ENCODE measurements at regions not wholly inside any gene's neighbourhood (a gene's known extent, or its start where the extent isn't known, plus 50 kb on each side); places are given as distances from the start of the nearest gene placed in this dataset.

DNA sequence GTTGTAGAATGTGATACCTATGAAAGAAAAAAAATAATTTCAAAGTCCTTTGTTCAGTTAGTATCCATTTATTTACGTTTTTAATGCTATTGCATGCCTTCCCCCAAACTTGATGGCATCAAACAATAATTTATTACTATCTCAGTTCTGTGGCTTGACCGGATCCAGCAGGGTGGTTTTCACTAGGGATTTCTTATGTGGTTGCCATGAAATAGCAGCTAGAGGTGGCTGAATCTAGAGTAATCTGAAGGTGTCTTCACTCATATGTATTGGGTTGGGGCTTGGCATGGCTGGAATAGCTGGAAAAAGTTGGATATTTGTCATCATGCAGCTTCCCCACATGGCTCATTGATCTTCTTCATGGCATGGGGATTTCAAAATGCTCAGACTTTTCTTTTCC lies 619.3 kb upstream of the ZNF608 start:
- TF ChIP-seq, protein P1, sequence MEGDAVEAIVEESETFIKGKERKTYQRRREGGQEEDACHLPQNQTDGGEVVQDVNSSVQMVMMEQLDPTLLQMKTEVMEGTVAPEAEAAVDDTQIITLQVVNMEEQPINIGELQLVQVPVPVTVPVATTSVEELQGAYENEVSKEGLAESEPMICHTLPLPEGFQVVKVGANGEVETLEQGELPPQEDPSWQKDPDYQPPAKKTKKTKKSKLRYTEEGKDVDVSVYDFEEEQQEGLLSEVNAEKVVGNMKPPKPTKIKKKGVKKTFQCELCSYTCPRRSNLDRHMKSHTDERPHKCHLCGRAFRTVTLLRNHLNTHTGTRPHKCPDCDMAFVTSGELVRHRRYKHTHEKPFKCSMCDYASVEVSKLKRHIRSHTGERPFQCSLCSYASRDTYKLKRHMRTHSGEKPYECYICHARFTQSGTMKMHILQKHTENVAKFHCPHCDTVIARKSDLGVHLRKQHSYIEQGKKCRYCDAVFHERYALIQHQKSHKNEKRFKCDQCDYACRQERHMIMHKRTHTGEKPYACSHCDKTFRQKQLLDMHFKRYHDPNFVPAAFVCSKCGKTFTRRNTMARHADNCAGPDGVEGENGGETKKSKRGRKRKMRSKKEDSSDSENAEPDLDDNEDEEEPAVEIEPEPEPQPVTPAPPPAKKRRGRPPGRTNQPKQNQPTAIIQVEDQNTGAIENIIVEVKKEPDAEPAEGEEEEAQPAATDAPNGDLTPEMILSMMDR (IDR thresholded peaks at IDR 0.05; ENCODE audit: unreplicated experiment): no peak
- Mint-ChIP-seq H3K27ac (ENCODE audit: unreplicated experiment) (no peak overlapping the region), H3K36me3 (ENCODE audit: insufficient read depth, unreplicated experiment) (no peaks in the 10 kb centered on the region), H3K4me3 (ENCODE audit: low read depth, unreplicated experiment) (no peak overlapping the region), H3K27me3 (ENCODE audit: unreplicated experiment) (no peaks in the 10 kb centered on the region), H3K4me1 (ENCODE audit: low read depth, unreplicated experiment) (no peaks in the 10 kb centered on the region), H3K9me3 (ENCODE audit: low read depth, unreplicated experiment) (peaks cover 9% of the 10 kb centered on the region)
- DNase-seq: no peak
- CTCF ChIA-PET: no interaction called here
- intact Hi-C loops (cut with micrococcal nuclease; ENCODE audit: unreplicated experiment): no loop called here
- BruUV-seq (replicated peaks): no TSS peak

DNA sequence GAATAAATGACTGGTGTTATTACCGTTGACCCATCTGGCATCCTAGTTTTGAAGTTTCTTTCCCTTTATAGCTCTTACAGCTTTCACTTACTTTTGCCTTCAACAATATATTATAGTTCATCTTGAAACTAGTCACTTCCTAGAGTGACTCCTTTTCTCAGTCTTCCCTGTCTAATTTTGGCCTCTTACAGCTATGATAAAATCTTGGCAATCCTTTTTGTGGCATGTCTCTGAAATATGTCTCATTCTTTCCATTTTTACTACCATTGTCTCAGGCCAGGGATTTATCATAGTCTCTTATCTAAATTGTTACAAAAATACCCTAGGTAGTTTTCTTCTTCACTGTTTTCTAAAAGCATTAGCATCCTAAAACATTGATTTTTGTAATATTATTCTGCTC lies 621.3 kb upstream of the ZNF608 start:
- Mint-ChIP-seq H3K36me3 (ENCODE audit: insufficient read depth, unreplicated experiment) (no peaks in the 10 kb centered on the region), H3K27me3 (ENCODE audit: unreplicated experiment) (no peaks in the 10 kb centered on the region), H3K27ac (ENCODE audit: unreplicated experiment) (no peak overlapping the region), H3K4me3 (ENCODE audit: low read depth, unreplicated experiment) (no peak overlapping the region), H3K4me1 (ENCODE audit: low read depth, unreplicated experiment) (no peaks in the 10 kb centered on the region), H3K9me3 (ENCODE audit: low read depth, unreplicated experiment) (peaks cover 9% of the 10 kb centered on the region)
- TF ChIP-seq, protein P1 (IDR thresholded peaks at IDR 0.05; ENCODE audit: unreplicated experiment): no peak
- BruUV-seq (replicated peaks): no TSS peak
- DNase-seq: no peak
- CTCF ChIA-PET: interaction anchor here (0.9 kb wide), 1 partner anchor 27 kb away, joined by 3 read pairs; no protein-coding TSS in a partner anchor
- intact Hi-C loops (cut with micrococcal nuclease; ENCODE audit: unreplicated experiment): no loop called here

DNA sequence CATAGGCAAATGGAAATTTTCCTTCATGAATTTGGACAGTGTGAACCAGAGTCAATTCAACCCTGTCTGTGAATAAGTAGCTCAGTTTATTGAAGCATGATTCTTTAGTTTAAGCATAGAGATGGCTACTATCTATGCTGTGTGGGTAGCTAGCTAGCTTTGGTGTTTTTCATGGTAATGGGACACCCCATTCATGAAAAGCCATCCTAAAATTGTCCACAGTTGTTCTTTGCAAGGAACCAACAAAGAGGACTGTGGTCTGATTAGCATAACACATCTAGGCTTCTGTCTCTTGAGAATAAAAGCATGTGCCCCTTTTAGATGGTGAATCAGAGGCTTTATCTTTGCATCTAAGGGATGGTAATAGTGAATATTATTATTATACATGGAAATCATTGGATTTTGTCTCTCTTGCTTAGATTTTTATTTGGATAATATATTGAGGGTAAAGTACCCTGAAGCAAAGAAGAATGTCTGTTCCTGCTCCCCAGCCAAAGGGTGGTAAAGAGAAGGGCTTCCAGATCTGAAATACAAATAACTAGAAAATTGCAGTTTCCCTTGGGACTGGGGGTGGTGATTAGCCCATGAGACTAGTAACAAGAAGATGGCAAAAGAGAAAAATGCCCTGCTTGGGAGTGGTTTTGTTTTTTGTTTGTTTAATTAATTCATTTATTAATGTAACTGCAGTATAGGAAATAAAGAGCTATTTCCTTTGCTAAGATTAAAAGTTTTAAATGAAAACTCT lies 624.2 kb upstream of the ZNF608 start:
- Mint-ChIP-seq H3K4me3 (ENCODE audit: low read depth, unreplicated experiment) (no peak overlapping the region), H3K4me1 (ENCODE audit: low read depth, unreplicated experiment) (no peaks in the 10 kb centered on the region), H3K36me3 (ENCODE audit: insufficient read depth, unreplicated experiment) (no peaks in the 10 kb centered on the region), H3K27me3 (ENCODE audit: unreplicated experiment) (no peaks in the 10 kb centered on the region), H3K9me3 (ENCODE audit: low read depth, unreplicated experiment) (peaks cover 6% of the 10 kb centered on the region), H3K27ac (ENCODE audit: unreplicated experiment) (no peak overlapping the region)
- intact Hi-C loops (cut with micrococcal nuclease; ENCODE audit: unreplicated experiment): no loop called here
- CTCF ChIA-PET: interaction anchor here (0.6 kb wide), 1 partner anchor 720 kb away, joined by 3 read pairs; no protein-coding TSS in a partner anchor
- no peak for DNase-seq
- TF ChIP-seq, protein P1 (IDR thresholded peaks at IDR 0.05; ENCODE audit: unreplicated experiment): no peak
- BruUV-seq (replicated peaks): no TSS peak

DNA sequence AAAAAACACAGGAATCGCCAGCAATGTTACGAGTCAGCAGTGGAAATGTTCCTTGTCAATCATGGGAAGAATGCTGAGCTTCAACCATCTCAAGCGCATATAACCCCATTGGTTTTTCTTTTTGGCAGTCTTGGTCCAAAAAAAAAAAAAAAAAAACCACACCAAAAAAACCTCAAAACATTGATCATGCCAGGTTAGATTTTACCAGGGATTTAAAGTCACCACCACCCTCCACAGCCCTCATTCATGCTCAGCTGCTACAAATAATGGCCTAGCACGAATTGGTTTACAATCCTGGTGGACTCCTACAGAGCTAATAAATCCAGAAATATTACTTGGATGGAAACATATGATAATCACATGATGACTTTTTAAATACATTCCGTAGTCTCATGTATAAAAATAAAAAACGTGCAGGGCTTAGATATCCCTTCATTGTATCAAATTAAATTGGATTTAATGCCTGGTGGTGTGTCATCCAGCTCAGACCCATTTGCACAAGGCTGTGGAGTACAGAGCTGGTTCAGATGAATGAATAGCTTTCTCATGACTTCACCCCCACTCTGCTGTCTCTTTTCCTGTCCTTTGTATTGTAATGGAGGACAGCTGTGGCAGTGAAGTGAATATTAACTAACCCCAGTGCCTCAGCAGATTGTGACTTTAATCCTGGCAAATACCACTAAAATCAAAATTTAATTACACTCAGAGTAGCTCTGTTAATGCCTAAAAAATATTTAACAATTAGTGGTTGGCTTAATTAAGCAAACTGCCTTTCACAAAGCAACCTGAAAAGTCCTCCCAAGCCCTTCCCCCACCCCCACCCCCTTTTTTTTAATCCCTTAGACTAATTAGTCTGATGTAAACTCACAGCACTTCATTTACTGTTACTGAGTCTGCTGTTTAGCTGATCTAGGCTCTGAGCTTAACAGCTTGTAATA lies 626.5 kb upstream of the ZNF608 start:
- intact Hi-C loops (cut with micrococcal nuclease; ENCODE audit: unreplicated experiment): no loop called here
- no peaks in the 10 kb centered on the region for H3K9me3 Mint-ChIP-seq (ENCODE audit: low read depth, unreplicated experiment)
- no peaks in the 10 kb centered on the region for H3K36me3 Mint-ChIP-seq (ENCODE audit: insufficient read depth, unreplicated experiment)
- no peaks in the 10 kb centered on the region for H3K4me1 Mint-ChIP-seq (ENCODE audit: low read depth, unreplicated experiment)
- BruUV-seq (replicated peaks): no TSS peak
- H3K4me3 Mint-ChIP-seq (ENCODE audit: low read depth, unreplicated experiment): no peak overlapping the region
- no peaks in the 10 kb centered on the region for H3K27me3 Mint-ChIP-seq (ENCODE audit: unreplicated experiment)
- no peak overlapping the region for H3K27ac Mint-ChIP-seq (ENCODE audit: unreplicated experiment)
- no peak for DNase-seq
- CTCF ChIA-PET: interaction anchor here (0.6 to 0.8 kb wide), 4 partner anchors 12 to 1855 kb away, joined by 3 to 5 read pairs (median 4); no protein-coding TSS in a partner anchor
- TF ChIP-seq, protein P1 (IDR thresholded peaks at IDR 0.05; ENCODE audit: unreplicated experiment): no peak
